GM21723 (cell line): ENCODE measurements at regions not wholly inside any gene's neighbourhood (a gene's known extent, or its start where the extent isn't known, plus 50 kb on each side); places are given as distances from the start of the nearest gene placed in this dataset.

Source experiments
- ATAC-seq: cut with Tn5 transposase; IDR thresholded peaks from one replicate; pipeline ENCODE4 v1.9.1; 2021; ENCODE audit warnings: mild to moderate bottlenecking, moderate library complexity; ENCODE audit not compliant: unreplicated experiment

DNA sequence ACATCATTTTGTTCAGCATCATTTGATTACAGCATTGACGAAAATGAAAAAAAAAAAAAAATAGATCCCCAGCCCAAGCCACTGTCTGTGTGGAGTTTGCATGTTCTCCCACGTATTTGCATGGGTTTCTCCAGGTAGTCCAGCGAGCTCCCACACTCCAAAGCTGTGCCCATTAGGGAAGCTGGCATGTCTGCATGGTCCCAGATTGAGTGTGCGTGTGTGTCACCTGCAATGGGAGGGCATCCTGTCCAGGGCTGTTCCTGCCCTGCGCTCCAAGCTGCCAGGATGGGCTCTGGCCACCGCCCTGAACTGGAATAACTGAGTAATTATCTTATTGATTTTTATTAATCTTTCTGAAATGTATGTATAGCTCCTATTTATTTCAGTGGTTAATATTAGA, 88.6 kb downstream of the KLF12 start:
- ATAC-seq = no peak

DNA sequence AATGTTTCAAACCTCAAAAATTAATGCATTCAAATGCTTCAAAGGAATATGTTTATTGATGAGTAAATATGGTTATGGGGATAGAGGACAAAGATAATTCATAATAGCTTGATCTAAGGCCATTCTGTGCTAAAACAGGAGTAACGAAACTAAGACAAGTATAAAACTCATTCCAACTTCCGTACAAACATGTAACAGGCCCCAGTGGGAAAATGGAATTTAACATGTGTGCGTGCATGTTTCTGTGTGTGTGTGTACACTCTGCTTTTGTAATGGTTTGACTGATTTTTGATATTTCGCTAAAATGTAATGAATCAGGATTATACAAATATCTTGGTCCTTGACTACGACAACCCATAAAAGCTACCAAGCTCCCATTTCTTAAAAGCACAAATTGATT, 91.0 kb downstream of the KLF12 start:
- no peak for ATAC-seq

DNA sequence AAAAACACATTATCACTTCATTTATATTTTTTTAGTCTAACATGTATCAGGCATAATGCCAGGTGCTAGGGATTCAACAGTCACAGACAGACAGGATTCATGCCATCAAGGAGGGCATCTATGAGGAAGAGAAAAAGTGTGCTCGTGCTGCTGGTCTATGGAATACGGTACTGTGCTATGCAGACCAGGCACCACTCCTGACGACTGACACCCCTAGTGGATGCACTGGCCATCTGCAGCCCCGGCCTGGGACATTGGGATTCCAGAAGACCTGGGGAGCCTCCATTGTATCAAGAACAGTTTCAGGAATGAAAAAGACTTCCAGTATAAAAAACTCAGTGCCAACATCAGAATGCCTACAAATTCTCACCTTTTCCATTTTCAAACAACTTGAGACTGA, 94.0 kb downstream of the KLF12 start:
- ATAC-seq = peak; percentile 94

DNA sequence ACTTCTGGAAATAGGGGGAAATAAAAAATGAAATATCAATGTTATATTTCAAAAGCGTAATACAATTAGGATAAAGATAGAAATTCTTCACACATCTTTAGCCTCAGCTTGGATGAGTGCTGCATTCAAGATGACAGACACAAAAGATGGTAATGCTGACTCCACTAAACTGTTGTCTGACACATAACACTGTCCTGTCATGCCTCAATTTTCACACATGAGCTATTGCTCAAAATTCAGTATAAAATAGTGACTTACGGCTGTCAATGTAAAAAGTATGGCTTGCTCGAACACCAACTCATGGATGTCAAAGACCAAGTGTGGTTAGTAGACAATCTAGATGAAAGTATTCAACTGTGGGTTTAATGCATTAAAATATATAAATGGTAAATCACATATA, 94.5 kb downstream of the KLF12 start:
- no peak for ATAC-seq

DNA sequence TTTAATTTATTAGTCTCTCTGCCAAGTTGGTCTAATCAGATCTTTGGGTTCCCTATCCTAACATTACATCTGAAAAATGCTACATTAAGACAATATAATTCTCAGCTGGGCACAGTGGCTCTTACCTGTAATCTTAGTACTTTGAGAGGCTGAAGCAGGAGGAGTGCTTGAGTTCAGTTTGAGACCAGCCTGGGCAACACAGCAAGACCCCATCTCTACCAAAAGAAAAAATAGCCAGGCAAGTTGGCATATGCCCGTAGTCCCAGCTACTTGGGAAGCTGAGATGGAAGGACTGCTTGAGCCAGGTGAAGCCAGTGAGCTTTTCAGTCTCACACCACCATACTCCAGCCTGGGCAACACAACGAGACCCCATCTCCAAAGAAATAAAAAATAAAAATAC, 95.0 kb downstream of the KLF12 start:
- ATAC-seq = no peak

DNA sequence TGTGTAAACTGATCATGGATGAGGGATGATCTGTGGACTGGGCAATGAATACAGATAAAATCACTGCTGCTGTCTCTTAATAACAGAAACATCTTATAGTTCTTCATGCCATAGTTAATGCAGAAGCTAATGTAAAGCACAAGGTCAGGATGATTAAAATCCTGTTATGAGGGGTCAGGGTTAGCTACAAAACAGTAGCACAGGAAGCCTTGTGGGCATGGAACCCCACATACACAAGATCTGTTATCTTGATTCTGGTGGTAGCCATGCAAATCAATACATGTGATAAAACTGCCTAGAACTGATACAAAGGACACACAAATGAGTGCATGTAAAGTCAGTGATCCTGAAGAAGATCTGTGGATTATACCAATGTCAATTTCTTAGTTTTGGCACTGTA, 96.4 kb downstream of the KLF12 start:
- no peak for ATAC-seq

DNA sequence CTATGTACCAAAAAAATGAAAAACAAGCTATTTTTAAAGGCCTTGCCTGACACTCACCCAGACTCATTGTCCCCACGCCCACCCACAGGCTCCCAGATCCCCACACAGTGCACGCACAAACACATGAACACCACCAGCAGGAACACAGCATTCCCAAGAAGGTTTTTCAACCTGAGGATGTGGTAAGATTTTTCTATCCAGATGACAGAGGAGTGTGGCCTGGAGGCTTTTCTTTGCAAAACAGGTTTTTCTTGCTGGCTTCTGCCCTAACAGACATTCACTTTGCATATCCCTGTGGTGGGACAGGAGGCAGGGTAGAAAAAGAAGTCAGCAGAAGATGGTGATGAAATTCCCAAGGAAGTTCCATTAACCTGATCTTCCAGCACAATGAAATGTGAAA, 97.8 kb downstream of the KLF12 start:
- ATAC-seq = no peak

DNA sequence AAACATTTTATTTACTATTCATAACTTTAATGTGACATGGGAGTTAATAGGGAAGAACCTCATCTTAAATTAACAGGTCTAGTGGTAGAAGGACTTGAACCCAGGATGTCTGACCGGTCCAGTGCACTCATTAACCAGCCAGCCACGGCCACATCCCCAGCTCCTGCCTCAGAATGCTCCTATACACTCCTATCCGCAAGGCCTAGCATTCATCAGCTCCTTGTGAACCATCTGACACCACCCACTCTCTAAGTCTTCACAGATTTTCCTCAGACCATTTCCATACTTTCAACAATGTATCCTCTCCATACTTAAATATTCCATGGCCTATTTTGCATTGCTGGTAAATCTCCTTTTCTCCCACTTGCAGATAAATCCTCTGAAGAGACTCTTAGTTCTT, 98.3 kb downstream of the KLF12 start:
- ATAC-seq = no peak

DNA sequence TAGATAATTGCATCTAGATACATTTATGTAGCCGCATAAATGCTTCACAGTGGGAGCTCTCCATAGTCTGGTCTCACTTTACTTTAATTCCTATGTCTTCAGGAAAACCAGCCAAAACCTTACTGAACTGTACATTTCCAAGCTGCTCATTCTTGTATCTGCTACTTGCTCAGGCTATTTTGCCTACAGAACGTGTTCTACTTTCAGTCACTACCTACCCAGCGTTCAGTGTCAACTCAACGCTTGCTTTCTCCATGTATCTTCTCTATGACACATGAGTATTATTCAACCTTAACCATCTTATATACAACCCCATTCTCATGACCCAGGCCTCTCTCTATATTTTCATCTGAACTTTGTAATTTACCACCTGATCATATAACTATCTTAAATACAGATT, 101.9 kb downstream of the KLF12 start:
- no peak for ATAC-seq

DNA sequence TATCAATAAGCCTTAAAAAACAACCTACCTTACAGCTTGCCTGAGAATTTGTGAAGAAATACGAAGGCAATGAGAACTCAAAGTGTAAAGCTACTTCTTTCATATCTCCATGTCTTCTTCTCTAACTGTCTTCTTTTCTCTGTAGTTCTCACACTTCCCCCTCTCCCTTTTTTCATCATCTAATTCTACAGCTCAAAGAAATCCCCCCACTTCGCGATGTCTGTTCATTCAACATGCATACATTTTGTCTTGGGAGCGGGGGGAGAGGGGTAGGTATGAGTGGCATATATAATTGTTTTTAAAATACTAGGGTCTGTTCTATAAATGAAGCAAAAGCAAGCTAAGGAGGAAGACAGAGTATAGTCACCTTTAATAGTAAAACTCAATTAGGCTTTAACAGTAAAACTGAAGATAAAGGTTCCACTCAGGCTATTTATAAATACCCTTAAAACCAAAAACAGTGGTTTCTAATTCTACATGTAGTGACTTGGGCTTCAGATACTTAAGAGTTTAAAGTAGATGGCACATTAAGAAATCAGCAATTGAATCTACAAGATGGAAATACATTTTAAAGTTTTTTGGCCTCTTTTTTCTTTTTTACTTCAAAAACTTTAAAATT, 106.9 kb downstream of the KLF12 start:
- peak; percentile 59 for ATAC-seq

DNA sequence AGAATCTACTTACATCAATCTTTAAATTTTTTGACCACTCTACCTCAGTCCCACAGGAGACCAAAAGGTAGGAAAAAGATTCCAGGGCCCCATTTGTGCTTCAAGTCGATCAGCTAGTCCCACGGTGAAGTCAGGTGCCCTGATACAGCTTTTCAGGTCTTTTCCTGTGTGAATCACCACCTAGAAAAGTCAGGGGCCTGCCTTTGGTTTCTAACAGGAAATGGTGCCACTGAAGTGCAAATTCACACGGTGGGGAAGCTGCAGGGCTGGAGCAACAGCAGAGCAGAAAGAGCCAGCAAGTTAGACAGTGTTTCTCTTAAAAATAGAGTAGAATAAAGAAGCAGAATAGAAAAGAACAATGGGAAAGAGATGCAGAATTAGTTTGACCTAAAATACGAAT, 107.5 kb downstream of the KLF12 start:
- peak; percentile 95 for ATAC-seq

DNA sequence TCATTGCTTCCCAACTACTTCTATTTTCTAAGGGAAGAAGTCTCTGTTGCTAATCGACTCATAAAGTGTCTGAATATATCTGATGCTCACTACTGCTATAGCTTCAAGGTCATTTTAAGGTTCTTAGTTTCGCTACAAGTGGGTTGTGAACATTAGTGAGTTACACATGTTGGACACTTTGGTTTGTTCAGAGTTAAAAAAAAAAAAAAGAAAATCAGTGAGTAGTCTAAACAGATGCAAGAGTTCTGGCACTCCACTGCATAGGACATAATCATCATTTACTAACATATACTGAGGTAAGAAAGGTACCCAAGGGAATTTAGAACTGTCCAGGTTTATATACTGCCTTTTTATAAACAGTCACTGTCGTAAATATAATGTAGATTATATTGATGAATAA, 108.8 kb downstream of the KLF12 start:
- ATAC-seq = no peak

DNA sequence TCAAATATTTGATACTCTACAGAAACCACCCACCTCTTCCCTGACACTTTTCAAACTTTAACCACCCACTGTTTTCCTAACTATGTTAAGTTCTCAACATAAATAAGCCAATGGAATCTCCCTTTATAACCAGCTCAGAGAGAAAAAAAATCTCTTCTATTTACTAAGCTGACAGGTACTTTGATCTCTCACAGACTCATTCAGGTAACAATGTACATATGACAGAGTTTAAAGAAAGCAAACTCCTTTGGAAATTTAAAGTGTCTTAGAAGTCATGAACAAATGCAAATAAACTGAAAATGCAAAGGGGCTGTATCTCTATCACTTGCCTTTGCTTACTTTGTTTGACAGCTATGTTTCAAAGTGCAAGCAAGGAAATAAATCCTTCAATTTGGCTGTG, 109.3 kb downstream of the KLF12 start:
- no peak for ATAC-seq

DNA sequence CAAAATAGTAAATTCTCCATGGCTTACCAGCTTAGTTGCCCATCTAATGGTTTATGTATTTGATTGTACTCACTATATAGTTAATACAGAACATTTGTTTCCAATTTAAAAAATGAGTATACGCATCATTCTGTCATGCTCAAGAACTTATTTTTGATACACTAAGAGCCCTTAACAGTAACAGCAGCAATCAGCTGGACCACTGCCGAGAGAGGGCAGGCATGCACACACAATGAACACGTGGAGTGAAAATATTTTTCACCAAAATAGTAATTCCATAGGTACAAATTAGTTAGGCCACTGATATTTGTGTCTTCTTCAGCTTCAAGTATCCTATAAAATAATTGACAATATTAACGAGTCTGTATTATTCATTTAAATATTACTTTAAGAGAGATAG, 109.9 kb downstream of the KLF12 start:
- no peak for ATAC-seq

DNA sequence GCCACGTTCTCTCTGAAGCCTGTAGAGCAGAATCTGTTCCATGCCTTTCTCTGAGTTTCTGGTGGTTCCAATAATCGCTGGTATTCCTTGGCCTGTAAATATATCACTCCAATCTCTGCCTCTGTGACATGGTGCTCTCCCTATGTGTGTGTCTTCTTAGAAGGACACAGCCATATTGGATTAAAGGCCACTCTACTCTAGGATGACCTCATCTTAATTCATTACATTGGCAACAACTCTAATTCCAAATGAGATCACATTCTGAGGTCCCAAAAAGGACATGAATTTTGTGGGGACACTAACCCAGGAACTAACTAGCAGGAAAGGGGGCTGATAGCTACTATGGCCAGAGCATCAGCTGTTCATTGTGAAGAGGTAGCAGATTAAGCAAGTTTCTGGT, 110.7 kb downstream of the KLF12 start:
- ATAC-seq = no peak

DNA sequence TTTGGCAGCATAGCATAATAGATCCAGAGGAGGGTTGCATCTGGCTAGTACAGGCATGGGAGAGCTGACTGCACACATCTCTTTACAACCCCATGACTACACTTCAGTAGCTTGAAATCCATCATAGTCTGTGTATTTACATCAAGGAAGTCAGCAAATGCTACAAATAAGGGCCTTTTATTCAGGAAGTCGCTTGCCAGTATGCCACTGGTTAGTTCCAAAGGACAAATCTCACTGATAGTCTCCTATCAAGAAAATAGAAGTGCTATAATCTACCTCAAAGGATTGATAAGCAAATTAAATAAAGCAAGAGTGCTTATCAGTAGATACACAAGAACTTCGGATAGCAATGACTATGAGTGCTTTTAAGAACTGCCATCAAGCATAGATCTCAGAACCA, 112.7 kb downstream of the KLF12 start:
- ATAC-seq = no peak

DNA sequence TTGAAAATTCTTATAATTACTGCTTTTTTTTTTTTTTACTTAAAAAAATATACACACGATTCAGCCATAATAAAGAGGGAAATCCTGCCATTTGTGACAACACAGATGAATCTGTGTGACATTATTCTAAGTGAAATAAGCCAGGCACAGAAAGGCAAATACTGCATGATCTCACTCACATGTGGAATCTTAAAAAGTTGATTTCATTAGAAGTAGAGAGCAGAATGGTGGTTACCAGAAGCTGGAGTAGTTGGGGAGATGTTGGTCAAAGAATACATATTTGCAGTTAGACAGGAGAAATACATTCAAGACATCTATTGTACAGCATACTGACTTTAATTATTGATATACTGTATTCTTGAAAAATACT, 116.2 kb downstream of the KLF12 start:
- no peak for ATAC-seq

DNA sequence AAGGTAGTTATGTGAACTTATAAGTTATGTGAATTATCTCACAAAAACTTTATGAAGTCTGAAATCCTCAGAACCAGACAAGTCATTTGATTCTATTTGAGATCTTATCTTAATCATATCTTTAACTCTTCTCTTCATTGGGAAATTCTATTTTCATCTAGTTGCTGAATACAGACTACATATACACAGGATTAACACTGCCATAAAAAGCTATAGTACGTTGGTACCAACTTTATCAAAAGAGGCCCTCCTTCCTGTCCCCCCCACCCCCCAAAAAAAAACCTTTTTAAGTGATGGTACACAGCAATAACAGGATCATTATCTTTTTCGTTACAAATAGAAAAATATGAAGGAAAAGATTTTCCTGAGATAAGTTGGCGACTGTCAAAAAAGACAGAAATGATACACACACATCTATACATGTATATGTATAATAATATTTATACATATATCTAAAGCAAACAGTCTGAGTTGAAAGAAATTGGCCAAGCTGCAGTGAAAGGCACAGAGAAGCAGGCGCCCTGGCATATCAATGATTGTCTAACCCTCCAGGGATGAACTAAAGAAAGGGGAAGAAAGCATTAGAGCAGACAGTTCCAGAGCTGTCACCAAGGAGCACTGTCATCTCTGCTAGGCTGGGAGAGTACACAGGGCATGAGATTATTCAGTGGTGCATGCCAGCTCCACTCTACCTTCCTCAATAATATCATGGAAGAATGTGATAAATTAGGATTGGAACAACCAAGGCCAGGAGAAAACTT, 116.7 kb downstream of the KLF12 start:
- ATAC-seq = no peak

DNA sequence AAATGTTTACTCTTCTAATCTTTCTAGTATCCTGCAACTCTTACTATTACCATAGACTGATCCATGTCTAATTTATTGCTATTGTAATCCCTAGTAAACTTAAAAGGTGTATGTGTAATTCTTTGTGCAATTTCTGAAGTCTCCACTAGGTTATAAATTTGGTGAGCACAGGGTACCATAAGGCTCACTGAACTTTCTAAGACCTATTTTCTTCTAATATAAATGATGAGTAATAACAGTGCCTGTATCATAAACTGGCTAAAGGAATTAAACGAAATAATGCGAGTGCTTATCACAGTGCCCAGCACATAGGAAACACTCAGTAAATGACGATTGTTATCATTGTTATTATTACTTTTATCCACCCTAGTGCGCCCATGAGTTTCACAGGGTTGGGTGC, 119.1 kb downstream of the KLF12 start:
- no peak for ATAC-seq

DNA sequence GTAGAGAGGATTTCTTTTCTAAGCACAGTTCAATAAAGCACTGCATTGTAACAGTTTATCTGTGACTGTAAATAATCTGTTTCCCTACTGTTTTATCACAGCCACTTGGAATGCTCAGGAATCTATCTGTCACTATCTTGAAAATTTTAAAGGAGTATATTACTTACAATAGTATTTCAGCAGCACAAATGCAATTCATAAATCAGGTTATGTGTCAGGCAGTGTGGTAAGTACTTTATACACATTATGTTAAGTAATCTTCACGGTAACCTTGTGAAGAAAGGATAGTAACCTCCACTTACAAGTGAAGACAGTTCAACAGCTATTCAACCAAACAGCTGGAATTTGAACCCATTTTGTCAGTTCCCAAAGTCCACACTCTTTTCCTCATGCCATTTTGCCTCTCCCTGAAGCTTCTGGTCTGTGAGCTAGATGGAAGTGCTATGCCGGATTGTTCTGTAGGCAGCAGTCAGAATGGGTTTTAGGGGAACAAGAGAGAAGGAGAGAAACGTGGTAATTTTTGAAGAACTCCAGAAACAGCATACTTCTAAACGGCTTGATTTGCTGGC, 125.0 kb downstream of the KLF12 start:
- no peak for ATAC-seq

DNA sequence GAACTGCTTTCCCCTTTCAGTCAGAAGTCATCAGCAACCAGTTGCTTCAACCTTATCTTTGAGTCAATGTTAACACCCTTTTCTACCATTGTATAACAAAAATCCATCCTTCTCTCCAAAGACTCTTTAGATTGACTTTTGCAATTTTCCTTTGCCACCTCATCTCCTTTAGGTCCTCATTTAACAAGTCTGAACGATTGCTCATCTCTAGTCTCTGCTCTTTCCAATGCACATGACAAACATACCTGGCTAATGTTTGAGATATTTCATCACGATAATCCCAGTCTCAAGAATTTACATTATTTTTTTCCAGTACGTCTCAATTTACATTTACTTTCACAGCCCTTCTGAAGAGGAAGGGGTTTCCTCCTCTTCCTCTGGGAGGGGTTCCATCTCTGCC, 127.5 kb downstream of the KLF12 start:
- no peak for ATAC-seq

DNA sequence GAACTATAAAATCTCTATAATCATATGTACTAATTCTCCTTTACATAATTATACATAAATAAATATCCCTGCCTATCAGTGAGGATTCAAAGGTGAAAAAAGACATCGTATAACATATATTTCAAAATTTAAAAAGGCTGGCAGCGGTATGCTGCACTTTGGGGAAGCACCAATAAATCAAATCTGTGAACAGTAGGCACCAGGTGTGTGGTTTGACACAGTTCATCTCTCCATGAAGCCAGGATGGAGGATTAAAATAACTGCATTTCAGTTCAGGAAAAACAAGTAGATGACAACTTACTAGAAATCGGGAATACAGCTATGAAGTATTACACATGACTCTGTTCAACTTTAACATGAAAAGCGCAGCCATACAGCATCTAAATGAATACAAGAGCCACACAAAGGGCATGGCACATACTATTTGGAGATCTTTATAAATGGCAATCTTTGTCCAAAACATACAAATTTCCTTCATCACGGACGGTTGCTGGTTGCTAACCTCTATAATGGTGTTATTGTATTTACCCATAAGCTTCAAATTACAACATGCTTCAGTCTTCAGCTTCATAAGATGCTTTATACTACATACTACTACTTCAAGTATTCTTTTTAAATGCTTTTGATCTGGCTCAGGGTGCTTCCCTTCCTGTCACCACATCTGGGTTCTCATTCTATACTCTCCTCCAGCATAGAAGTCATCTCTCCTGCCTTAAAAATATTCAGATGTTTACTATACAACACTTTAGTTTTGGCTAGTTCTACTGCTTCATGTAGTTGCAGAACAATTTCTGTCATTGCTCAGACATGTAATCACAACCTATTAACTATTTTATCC, 128.7 kb downstream of the KLF12 start:
- no peak for ATAC-seq
